ENCODE measurements at regions not wholly inside any gene's neighbourhood (a gene's known extent, or its start where the extent isn't known, plus 50 kb on each side); places are given as distances from the start of the nearest gene placed in this dataset.
"Not testable (repeated sequence)": the region's sequence is repeated elsewhere in the genome, so short reads cannot be mapped to it uniquely, and the experiment has no call there.

DNA sequence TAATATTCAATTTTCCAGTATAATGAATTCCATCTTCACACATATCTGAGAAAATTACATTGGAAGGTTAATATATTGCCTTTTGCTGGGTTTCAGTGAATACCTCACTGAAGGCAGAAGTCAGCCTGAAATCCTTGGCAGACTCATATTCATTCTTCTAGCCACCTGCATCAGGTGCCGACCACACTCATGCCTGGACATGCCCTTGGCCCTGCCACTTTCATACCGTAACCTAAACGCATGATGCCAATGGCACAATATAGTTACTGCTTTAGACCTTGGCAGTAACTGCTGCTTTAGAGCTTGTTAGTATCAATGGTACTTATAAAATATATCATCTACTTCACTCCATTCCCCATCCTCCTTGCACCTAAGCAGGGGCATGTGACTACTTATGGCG lies 817.6 kb upstream of the CDH8 start:
- no peak for DNase-seq

GRCh38 chr16:62846399-62847057 lies 810.3 kb upstream of the CDH8 start:
- DNase-seq: no peak

DNA sequence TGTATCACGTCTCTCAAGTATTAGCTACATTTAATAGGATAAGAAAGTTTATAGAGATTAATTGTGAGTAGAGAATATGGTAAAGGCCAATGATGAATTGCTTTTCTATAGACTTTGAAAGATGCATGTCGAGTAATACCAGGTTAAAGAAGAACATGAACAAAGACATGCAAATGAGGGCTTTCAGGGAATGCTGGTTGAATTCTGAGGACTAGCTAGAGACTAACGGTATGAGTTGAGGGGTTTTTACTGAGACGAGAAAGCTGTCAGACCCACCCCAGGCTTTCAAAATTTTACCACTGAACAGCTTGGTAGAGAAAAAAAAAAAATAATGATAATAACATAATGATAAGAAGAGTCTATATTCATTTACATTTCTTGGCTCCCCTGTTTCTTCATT lies 796.0 kb upstream of the CDH8 start:
- DNase-seq: no peak

DNA sequence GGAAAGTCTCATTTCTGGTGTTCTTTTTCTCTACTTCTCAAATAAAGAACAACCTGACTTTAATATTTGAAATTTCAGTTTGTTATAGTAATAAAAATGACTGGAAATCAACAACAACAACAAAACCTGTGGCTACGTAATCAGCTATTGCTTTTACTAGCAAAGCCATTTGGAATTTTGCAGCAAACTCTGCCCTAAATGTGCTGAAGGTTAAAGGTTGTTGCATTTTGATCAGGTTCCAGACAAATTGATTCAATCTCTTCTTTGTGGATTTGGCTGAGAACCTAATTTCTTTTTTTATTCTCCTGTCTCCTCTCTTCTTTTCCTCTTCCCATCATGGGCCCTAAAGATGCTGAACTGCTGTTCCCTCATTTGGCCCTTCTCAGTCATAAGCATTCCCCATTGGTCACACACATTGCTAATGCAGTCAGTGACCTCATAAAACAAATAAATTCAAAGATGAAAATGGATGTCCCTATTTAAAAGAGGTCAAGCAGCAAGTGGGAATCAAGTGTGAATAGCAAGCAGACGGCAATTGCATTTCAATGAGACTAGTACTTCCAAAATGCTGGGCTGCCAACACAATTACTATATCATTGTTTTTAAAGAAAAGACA lies 795.1 kb upstream of the CDH8 start:
- DNase-seq: no peak

DNA sequence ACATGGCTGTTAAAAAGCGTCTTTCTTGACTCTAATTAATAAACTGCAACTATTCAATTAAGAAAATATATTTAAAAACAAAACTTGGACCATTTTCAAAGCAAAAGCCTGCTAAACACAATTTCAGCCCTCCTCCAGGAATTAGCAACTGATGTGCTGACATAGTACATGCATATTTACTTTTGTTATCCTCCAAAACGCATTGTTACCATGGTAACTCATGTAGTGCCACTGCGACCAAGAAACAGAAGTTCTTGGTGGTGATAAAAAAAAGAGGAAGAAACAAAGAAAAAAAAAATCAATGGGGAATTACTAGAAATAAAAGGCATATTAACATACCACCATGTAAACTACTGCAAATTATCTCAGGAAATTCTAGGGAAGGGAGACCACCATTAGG lies 793.4 kb upstream of the CDH8 start:
- DNase-seq: no peak

DNA sequence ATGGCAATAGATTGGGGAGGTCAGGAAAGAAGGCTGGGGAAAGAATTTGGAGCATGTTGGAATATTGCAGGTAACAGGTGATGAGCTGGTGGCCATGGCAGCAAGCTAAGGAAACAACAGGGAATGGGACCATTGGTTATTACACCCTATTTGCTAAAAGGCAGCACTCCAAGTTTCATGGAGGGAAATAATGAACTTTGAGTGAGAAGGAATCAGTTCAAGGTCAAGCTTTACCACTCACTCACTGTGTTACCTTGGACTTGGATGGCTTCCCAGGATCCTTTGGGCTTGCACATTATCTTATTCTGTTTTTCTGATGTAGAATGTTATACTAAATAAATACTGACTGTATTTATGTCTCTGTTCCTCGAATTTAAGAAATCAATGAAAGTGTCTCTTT lies 792.8 kb upstream of the CDH8 start:
- DNase-seq: no peak

GRCh38 chr16:62821824-62822223 lies 785.6 kb upstream of the CDH8 start:
- DNase-seq: no peak

- DNase-seq: no peak
Observed at GRCh38 chr16:62816971-62817519, 780.8 kb upstream of the CDH8 start.

GRCh38 chr16:62814891-62815290 lies 778.7 kb upstream of the CDH8 start:
- no peak for DNase-seq

DNA sequence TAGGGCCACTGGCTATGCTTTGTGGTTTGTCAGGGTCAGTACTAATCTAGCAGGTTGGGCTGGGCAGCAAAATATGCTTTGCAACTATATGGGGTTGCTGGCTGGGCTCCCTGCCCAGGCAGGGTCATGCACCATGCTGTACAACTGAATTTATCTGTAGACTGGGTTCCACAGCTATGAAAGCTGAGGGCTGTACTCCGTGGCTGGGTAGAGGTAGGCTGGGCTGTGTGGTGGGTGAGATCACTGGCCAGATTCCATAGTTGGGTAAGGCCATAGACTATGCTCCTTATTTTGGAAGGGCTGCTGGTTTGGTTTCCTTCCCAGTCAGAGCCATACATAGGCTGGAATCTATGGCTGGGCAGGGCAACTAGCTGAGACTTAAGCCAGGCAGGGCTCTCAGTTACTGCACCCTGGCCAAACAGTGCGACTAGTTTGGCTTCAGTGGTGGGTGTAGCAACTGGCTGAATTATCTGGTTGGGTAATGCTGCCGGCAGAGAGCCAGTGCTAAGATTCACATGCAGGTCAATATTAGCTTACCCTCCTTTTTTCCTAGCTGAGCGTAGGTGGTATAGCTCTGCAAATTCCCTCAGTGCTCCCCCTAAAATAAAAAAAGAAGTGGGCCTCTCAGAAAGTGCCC lies 769.1 kb upstream of the CDH8 start:
- DNase-seq: no peak

DNA sequence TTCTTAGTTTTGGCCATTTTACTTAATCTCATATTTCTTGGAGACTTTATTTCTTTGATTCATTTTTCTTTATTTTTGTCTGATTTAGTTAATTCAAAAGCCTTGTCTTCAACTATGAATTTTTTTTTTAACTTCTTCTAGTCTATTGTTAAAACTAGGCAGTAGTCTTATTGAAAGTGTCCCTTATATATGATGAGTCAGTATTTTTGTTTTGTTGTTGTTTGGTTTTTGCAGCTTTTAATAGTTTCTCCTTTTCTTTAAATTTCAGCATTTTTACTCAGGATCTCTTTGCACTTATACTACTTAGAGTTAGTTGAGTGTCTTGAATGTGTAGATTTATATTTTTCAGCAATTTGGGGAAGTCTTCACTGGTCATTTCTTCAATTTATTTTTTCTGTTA lies 758.5 kb upstream of the CDH8 start:
- DNase-seq: no peak

DNA sequence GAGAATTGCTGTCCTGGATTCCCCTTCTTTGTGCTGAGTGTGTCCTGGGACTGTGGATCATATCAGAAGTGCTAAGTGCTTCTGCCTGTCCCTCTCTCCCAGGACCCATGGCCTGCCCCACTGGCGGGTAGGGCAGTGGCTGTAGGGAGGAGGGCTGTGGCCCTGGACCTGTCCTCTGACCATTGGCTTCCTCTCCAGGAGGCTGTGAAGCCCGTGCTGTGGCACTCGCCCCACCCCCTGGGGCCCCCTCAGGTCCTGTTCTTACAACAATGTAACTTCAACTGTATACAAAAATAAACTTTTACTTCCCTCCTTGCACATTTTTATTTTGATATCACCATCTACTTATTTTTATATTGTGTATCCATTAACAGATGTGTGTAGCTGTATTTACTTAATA lies 743.8 kb upstream of the CDH8 start:
- not testable (repeated sequence) for DNase-seq

- no peak for DNase-seq
Observed at GRCh38 chr16:62764572-62764971, 728.3 kb upstream of the CDH8 start.

GRCh38 chr16:62760398-62760797 lies 724.2 kb upstream of the CDH8 start:
- no peak for DNase-seq

DNA sequence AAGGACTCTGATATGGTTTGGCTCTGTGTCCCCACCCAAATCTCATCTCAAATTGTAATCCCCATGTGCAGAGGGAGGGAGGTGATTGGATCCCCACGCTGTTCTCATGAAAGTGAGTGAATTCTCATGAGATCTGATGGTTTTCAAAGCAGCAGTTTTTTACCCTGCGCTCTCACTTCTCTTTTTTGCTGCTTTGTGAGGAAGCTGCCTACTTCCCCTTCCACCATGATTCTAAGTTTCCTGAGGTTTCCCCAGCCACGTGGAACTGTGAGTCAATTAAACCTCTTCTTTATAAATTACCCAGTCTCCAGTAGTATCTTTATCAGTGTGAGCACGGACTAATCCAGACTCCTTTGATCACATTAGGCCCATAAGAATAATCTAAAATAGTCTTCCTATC lies 719.7 kb upstream of the CDH8 start:
- no peak for DNase-seq

DNA sequence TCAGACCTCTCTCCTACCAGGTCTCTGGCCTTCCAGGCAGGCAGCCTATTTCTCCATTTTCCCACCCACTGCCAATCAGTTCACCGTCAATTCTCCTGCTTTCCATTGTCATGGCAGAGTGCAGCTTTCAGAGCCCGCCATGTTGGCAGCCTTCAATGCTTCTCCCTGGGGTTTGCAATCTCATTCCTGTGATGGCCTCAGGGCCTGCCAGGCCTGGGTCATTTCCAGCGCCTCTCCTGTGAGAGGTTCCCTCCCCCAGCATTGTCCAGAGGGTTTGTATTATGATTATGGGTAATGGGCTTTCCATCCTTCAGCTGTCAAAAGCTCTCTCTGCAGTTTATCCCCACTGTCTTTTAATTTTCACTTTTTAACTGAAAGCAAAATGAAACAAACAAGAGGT lies 716.6 kb upstream of the CDH8 start:
- DNase-seq: no peak

DNA sequence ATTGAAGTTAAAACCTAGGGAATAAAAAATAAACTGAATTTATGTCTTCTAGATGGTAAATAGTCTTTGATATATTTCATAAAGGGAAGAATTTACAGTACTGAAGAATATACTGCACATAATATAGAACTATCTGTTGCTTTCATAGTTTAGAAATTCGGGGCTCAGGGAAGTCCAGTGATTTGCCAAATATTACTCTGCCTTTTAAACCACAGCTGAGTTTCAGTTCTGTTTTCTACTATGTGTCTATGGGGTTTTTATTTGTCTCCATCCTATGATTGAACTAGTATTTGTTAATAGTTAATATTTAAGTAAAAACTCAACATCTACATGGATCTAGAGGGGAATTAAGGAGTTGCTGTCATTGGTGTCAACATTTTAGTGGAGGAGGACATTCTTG lies 715.0 kb upstream of the CDH8 start:
- no peak for DNase-seq

GRCh38 chr16:62741692-62742091 lies 705.5 kb upstream of the CDH8 start:
- no peak for DNase-seq

- peak in 42 of 51 donors; percentile 2 to 83 (median 36) for DNase-seq
Observed at GRCh38 chr16:62738666-62739460, 702.6 kb upstream of the CDH8 start.

- no peak for DNase-seq
Observed at GRCh38 chr16:62732092-62732491, 695.9 kb upstream of the CDH8 start.

GRCh38 chr16:62724670-62725269 lies 688.5 kb upstream of the CDH8 start:
- DNase-seq: not testable (repeated sequence)

- no peak for DNase-seq
Observed at GRCh38 chr16:62720651-62721050, 684.4 kb upstream of the CDH8 start.

Measured in hypothalamus (tissue), 51 donors.